Body of pancreas (tissue), 4 donors: ENCODE measurements at regions not wholly inside any gene's neighbourhood (a gene's known extent, or its start where the extent isn't known, plus 50 kb on each side); places are given as distances from the start of the nearest gene placed in this dataset.

ENCODE experiments used
- POLR2A ChIP-seq, 3 donors: fragments of 450-650 bp; IDR thresholded peaks; one replicate each; pipeline ENCODE4 v1.6.1; 2016; ENCODE audit warnings: antibody characterized with exemption in 3 of 3, mild to moderate bottlenecking in 2 of 3
- TF ChIP-seq, protein P1 (sequence below), 7 experiments: fragments of 450-650 bp in 4 of 7; fragments of 200-600 bp in 3 of 7; sonication (generic) in 3 of 7; IDR thresholded peaks; one replicate each; pipeline ENCODE4 v1.5.1; 2016 to 2019; ENCODE audit warnings: antibody characterized with exemption in 7 of 7

DNA sequence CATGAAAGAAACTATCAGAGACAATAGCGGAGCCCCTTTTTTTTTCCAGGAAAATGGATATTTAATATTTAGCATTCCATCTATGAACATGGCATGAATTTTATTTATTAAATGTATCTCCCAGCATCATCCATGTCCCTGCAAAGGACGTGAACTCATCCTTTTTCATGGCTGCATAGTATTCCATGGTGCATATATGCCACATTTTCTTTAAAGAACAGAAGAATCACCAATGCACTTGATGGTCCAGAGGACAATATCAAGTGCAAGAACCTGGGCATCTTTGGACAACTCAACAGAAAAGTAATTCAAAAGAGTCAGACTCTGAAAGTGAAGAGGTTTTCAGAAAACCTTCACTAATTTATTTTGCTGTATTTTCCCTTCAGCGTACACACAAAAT, 133.0 kb upstream of the SLC7A14 start:
- TF ChIP-seq, protein P1, sequence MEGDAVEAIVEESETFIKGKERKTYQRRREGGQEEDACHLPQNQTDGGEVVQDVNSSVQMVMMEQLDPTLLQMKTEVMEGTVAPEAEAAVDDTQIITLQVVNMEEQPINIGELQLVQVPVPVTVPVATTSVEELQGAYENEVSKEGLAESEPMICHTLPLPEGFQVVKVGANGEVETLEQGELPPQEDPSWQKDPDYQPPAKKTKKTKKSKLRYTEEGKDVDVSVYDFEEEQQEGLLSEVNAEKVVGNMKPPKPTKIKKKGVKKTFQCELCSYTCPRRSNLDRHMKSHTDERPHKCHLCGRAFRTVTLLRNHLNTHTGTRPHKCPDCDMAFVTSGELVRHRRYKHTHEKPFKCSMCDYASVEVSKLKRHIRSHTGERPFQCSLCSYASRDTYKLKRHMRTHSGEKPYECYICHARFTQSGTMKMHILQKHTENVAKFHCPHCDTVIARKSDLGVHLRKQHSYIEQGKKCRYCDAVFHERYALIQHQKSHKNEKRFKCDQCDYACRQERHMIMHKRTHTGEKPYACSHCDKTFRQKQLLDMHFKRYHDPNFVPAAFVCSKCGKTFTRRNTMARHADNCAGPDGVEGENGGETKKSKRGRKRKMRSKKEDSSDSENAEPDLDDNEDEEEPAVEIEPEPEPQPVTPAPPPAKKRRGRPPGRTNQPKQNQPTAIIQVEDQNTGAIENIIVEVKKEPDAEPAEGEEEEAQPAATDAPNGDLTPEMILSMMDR (IDR thresholded peaks at IDR 0.05) = no peak
- TF ChIP-seq POLR2A (IDR thresholded peaks at IDR 0.05) = no peak
